T47D (cell line): ENCODE measurements at regions not wholly inside any gene's neighbourhood (a gene's known extent, or its start where the extent isn't known, plus 50 kb on each side); places are given as distances from the start of the nearest gene placed in this dataset.

Experiments
- DNase-seq, 2 experiments: peaks; one replicate each; pipeline versions ENCODE4 v3.0.0 to v3.0.0-alpha.2; 2011 to 2012; ENCODE audit warnings: low read depth in 1 of 2, low spot score in 1 of 2
- JUND ChIP-seq: IDR thresholded peaks from 2 replicates; pipeline ENCODE4 v1.6.1; 2012; ENCODE audit warnings: low read depth
- in situ Hi-C: cut with HindIII; loops from 2 replicates; pipeline ENCODE4 v1.10.0; 2016; ENCODE audit warnings: low sequenced_read_pairs, low pct_unique_long_range_greater_than_20kb

DNA sequence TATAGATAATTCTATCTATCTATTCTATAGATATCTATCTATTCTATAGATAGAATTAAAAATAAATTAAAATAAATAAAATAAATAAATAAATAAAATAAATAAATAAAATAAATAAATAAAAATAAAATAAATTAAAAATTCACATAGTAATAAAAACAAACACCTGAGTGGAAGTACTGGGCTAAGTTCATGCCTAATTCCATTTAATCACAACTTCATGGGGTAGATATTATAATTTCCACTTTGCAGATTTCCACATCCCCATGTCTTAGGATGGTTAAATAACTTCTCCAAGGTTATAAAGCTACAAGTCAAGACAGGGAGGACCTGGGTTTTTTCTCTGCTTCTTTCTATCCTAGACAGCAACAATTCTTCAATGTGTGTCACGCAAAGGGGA lies 261.4 kb upstream of the MEX3C start:
- TF ChIP-seq JUND: no peak
- no peak for DNase-seq
- in situ Hi-C loops: no loop called here

- no peak for DNase-seq
- in situ Hi-C loops: no loop called here
- TF ChIP-seq JUND: no peak
Measured at GRCh38 chr18:51461956-51462355, 264.5 kb upstream of the MEX3C start.

DNA sequence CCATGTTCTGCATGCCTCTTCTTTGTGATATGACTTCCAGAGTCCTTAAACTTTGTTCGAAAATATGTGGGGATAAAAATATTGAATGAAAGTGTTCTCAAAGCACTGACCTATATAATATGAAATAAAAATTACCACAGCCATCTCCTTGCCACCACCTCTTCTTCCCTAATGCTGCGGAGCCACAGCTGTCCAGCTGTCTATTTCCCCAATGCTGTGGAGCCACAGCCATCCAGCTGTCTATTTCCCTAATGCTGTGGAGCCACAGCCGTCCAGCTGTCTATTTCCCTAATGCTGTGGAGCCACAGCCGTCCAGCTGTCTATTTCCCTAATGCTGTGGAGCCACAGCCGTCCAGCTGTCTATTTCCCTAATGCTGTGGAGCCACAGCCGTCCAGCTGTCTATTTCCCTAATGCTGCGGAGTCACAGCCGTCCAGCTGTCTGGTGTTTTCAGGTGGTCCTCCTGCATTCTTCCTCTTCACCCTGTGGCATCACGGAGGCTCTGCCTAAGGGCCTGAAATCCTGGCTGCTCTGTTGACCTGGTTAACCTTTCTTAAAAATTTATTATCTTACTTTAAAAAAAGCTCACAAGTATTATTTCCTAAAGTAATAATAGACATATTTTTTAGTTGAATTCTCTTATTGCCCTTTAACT lies 266.1 kb upstream of the MEX3C start:
- DNase-seq: no peak
- in situ Hi-C loops: no loop called here
- no peak for TF ChIP-seq JUND

DNA sequence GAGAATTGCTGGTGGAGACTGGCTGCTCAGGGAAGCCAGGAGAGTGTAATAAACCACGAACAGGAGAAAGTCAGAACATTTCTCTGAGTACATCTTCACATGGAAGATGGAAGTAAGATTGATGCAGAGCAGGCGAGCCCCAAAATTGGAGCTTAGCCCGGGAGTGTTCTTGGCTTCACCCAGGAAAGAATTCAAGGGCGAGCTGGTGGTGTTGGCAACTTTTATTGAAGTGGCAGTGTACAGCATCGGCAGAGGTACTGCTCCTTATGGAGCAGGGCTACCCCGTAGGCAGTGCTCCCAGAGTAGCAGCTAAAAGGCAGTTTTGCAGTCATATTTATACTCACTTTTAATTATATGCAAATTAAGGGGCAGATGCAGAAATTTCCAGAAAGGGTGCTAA lies 281.4 kb upstream of the MEX3C start:
- TF ChIP-seq JUND: no peak
- no peak for DNase-seq
- in situ Hi-C loops: no loop called here

- no peak for TF ChIP-seq JUND
- in situ Hi-C loops: no loop called here
- no peak for DNase-seq
Measured at GRCh38 chr18:51479736-51480135, 282.3 kb upstream of the MEX3C start.

- in situ Hi-C loops: no loop called here
- TF ChIP-seq JUND: no peak
- no peak for DNase-seq
Measured at GRCh38 chr18:51480407-51481261, 283.2 kb upstream of the MEX3C start.

- in situ Hi-C loops: no loop called here
- DNase-seq: no peak
- no peak for TF ChIP-seq JUND
Measured at GRCh38 chr18:51486735-51487366, 289.4 kb upstream of the MEX3C start.

DNA sequence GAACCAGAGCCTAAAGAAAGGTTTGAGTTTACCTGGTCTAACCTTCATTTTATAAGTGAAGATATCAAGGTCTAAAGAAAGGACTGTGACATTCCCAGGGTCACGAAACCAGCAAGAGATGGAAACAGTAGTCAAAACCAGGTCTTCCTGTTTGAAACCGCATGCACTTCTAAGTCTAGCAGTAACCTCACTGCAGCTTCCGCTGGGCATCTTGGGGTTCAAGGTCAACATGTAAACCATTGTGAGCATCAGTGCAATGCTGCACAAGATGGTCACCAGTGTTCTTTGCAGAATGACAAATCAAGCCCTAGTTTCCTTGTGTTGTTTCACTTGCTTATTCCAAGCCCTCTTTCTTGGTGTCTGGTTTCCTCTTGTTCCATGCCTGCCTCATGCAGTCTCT lies 292.9 kb upstream of the MEX3C start:
- TF ChIP-seq JUND: no peak
- in situ Hi-C loops: no loop called here
- DNase-seq: no peak

- DNase-seq: no peak
- in situ Hi-C loops: no loop called here
- no peak for TF ChIP-seq JUND
Measured at GRCh38 chr18:51490860-51491259, 293.4 kb upstream of the MEX3C start.

DNA sequence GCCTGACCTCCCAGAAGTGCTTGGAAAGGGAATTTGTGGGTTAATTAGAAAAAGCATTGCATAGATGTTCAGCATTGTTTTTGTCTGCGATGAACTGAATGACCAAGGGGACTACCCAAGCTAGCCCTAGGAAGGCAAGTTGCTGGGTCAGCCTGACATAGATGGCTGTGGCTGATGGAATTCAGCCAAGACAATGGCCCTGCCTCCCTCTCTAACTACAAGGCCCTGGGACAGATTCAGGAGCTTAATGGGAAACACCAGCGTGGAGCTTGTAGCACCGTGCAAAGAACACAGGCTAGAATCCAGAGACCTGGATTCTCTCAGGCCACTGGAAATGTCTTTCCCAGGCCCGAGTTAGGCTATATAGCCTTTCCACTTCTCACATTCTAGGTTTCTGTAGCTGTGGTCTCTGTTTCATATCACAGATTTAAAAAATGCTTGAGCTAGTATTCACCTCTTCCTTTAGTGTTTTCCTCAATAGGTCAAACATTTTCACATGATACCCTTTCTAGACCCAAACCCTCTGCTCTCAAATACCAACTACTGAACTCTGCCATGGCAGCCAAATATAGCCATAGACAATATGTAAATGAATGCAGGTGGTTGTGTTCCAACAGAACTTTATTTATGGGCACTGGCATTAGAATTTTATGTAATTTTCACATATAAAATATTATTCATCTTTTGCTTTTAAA lies 294.3 kb upstream of the MEX3C start:
- in situ Hi-C loops: no loop called here
- TF ChIP-seq JUND: no peak
- peak in 1 of 2 experiments; percentile 72 for DNase-seq

GRCh38 chr18:51498085-51498855 lies 300.8 kb upstream of the MEX3C start:
- TF ChIP-seq JUND: no peak
- DNase-seq: no peak
- in situ Hi-C loops: no loop called here

DNA sequence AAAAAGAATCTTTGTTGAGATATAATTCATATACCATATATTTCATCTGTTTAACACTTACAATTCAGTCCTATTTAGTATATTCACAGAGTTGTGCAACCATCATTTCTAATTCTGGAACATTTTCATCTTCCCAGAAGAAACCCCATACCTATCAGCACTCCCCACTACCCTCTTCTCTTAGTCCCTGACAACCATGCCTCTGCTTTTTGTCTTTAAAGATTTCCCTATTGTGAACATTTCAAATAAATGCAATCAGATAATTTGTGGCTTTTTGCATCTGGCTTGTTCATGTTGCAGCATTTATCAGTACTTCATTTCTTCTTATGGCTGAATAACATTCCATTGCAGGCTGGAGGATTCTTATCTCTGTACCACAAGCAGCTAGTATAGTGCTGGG lies 305.9 kb upstream of the MEX3C start:
- TF ChIP-seq JUND: no peak
- in situ Hi-C loops: no loop called here
- DNase-seq: no peak
